UCSD-AML1 (cell line): ENCODE measurements at regions not wholly inside any gene's neighbourhood (a gene's known extent, or its start where the extent isn't known, plus 50 kb on each side); places are given as distances from the start of the nearest gene placed in this dataset.

Experiments
- DNase-seq: peaks from one replicate; lab custom pipeline; 2025; ENCODE audit not compliant: unreplicated experiment; lab: John Stamatoyannopoulos, UW

GRCh38 chr15:88403351-88403791 lies 63.8 kb downstream of the MRPL46 start:
- DNase-seq: no peak

GRCh38 chr15:88401996-88402656 lies 65.1 kb downstream of the MRPL46 start:
- DNase-seq: no peak

- DNase-seq: no peak
These were observed 65.8 kb downstream of the MRPL46 start for GRCh38 chr15:88401251-88401995.

GRCh38 chr15:88400591-88401250 lies 66.5 kb downstream of the MRPL46 start:
- DNase-seq: no peak

GRCh38 chr15:88400084-88400483 lies 67.1 kb downstream of the MRPL46 start:
- DNase-seq: no peak

- DNase-seq: no peak
These were observed 68.0 kb downstream of the MRPL46 start for GRCh38 chr15:88399021-88399685.

GRCh38 chr15:88398011-88398410 lies 69.2 kb downstream of the MRPL46 start:
- DNase-seq: no peak

- no peak for DNase-seq
These were observed 69.7 kb downstream of the MRPL46 start for GRCh38 chr15:88397506-88397905.

GRCh38 chr15:88395872-88396781 lies 71.1 kb downstream of the MRPL46 start:
- no peak for DNase-seq

GRCh38 chr15:88395241-88395640 lies 71.9 kb downstream of the MRPL46 start:
- DNase-seq: no peak

GRCh38 chr15:88394553-88395145 lies 72.5 kb downstream of the MRPL46 start:
- no peak for DNase-seq

GRCh38 chr15:88393719-88394519 lies 73.3 kb downstream of the MRPL46 start:
- no peak for DNase-seq

GRCh38 chr15:88391700-88392099 lies 75.5 kb downstream of the MRPL46 start:
- no peak for DNase-seq

GRCh38 chr15:88391006-88391405 lies 76.2 kb downstream of the MRPL46 start:
- no peak for DNase-seq

GRCh38 chr15:88390164-88390901 lies 76.9 kb downstream of the MRPL46 start:
- DNase-seq: no peak

- DNase-seq: no peak
These were observed 78.1 kb downstream of the MRPL46 start for GRCh38 chr15:88389120-88389519.

GRCh38 chr15:88388686-88389085 lies 78.5 kb downstream of the MRPL46 start:
- no peak for DNase-seq

GRCh38 chr15:88385078-88385700 lies 82.0 kb downstream of the MRPL46 start:
- DNase-seq: no peak
